ENCODE measurements at regions not wholly inside any gene's neighbourhood (a gene's known extent, or its start where the extent isn't known, plus 50 kb on each side); places are given as distances from the start of the nearest gene placed in this dataset.

DNA sequence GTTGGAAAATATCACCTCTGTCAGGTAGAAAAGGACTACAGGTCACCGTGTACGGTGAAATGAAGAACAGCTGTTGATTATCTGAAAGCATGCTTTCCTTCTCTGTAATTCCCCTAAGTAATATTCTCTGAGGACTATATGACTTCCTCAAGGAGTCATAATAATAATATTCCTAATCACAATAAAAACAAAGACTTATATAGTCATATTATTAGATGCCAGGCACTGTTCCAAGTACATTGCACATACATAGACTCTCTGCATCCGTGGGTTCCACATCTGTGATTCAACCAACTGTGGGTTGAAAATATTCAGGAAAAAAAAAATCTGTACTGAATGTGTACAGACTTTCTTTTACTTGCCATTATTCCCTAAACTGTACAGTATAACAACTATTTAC lies 512.4 kb upstream of the ID2 start:
- H3K4me3 ChIP-seq (replicated peaks; ENCODE audit: low read depth, low read length) = no peak overlapping the region
- DNase-seq (ENCODE audit: low read depth) = peak; percentile 94
- TF ChIP-seq, protein P1, sequence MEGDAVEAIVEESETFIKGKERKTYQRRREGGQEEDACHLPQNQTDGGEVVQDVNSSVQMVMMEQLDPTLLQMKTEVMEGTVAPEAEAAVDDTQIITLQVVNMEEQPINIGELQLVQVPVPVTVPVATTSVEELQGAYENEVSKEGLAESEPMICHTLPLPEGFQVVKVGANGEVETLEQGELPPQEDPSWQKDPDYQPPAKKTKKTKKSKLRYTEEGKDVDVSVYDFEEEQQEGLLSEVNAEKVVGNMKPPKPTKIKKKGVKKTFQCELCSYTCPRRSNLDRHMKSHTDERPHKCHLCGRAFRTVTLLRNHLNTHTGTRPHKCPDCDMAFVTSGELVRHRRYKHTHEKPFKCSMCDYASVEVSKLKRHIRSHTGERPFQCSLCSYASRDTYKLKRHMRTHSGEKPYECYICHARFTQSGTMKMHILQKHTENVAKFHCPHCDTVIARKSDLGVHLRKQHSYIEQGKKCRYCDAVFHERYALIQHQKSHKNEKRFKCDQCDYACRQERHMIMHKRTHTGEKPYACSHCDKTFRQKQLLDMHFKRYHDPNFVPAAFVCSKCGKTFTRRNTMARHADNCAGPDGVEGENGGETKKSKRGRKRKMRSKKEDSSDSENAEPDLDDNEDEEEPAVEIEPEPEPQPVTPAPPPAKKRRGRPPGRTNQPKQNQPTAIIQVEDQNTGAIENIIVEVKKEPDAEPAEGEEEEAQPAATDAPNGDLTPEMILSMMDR (IDR thresholded peaks at IDR 0.05; ENCODE audit: low read length, missing control alignments) = no peak

- no peak for DNase-seq (ENCODE audit: low read depth)
- TF ChIP-seq, protein P1 (IDR thresholded peaks at IDR 0.05; ENCODE audit: low read length, missing control alignments) = no peak
- H3K4me3 ChIP-seq (replicated peaks; ENCODE audit: low read depth, low read length) = no peak overlapping the region
Observed at GRCh38 chr2:8170552-8171327, 511.1 kb upstream of the ID2 start.

- no peak overlapping the region for H3K4me3 ChIP-seq (replicated peaks; ENCODE audit: low read depth, low read length)
- DNase-seq (ENCODE audit: low read depth) = peak; percentile 55
- TF ChIP-seq, protein P1 (IDR thresholded peaks at IDR 0.05; ENCODE audit: low read length, missing control alignments) = no peak
Observed at GRCh38 chr2:8171608-8172007, 510.2 kb upstream of the ID2 start.

DNA sequence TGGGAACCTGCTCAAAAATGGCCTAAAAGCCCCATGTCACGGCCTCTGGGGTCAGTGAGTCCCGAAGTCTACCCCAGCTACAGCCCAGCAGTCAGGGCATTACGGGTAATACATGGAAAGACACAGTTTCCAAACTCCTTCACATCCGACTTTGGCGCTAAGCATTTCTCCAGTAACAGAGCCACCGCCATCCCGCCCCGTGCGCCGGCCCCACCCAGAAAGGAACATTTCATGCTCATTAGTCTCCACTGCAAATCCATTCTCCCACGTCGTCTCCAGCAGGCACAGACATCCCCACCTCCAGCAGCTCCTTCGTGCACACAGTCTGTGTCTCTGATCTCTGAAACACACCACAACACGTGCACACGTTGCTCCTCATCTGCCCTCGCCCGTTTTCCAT lies 509.2 kb upstream of the ID2 start:
- TF ChIP-seq, protein P1 (IDR thresholded peaks at IDR 0.05; ENCODE audit: low read length, missing control alignments) = no peak
- no peak for DNase-seq (ENCODE audit: low read depth)
- no peak overlapping the region for H3K4me3 ChIP-seq (replicated peaks; ENCODE audit: low read depth, low read length)

- no peak overlapping the region for H3K4me3 ChIP-seq (replicated peaks; ENCODE audit: low read depth, low read length)
- TF ChIP-seq, protein P1 (IDR thresholded peaks at IDR 0.05; ENCODE audit: low read length, missing control alignments) = no peak
Observed at GRCh38 chr2:8174641-8175257, 507.1 kb upstream of the ID2 start.

GRCh38 chr2:8176887-8177286 lies 505.0 kb upstream of the ID2 start:
- H3K4me3 ChIP-seq (replicated peaks; ENCODE audit: low read depth, low read length) = no peak overlapping the region
- TF ChIP-seq, protein P1 (IDR thresholded peaks at IDR 0.05; ENCODE audit: low read length, missing control alignments) = no peak
- no peak for DNase-seq (ENCODE audit: low read depth)

More at GRCh38 chr2:8174641-8175257, 507.1 kb upstream of the ID2 start:
- no peak for DNase-seq (ENCODE audit: low read depth)

Measured in fibroblast of pulmonary artery (primary cell).